HepG2 (cell line): ENCODE measurements at regions not wholly inside any gene's neighbourhood (a gene's known extent, or its start where the extent isn't known, plus 50 kb on each side); places are given as distances from the start of the nearest gene placed in this dataset.

Experiments
- ATAD3A ChIP-seq: sonication (generic); formaldehyde crosslinking; IDR thresholded peaks from 2 replicates; pipeline ENCODE4 v1.4.0; 2020; ENCODE audit warnings: missing genetic modification reagents
- ISX ChIP-seq: sonication (generic); formaldehyde crosslinking; conservative IDR thresholded peaks from 2 replicates; pipeline ENCODE4 v1.5.0; 2020; ENCODE audit warnings: missing genetic modification reagents
- PHB2 ChIP-seq: fragments of 450-650 bp; IDR thresholded peaks from 2 replicates; pipeline ENCODE4 v1.6.1; 2018; ENCODE audit not compliant: partially characterized antibody
- SMARCC2 ChIP-seq: fragments of 450-650 bp; IDR thresholded peaks from 2 replicates; pipeline ENCODE4 v1.6.1; 2017; ENCODE audit warnings: antibody characterized with exemption, mild to moderate bottlenecking
- ZNF274 ChIP-seq: sonication (generic); formaldehyde crosslinking; IDR thresholded peaks from 2 replicates; pipeline ENCODE4 v1.5.1; 2020; ENCODE audit warnings: mild to moderate bottlenecking, missing genetic modification reagents
- ZNF280B ChIP-seq: sonication (generic); formaldehyde crosslinking; IDR thresholded peaks from 2 replicates; pipeline ENCODE4 v1.5.0; 2020; ENCODE audit warnings: missing genetic modification reagents, mild to moderate bottlenecking, borderline replicate concordance
- ZNF432 ChIP-seq: sonication (generic); formaldehyde crosslinking; IDR thresholded peaks from 2 replicates; pipeline ENCODE4 v1.5.0; 2020; ENCODE audit warnings: missing genetic modification reagents, mild to moderate bottlenecking, borderline replicate concordance
- ZNF546 ChIP-seq: sonication (generic); formaldehyde crosslinking; conservative IDR thresholded peaks from 2 replicates; pipeline ENCODE4 v1.8.1; 2023; ENCODE audit warnings: mild to moderate bottlenecking, missing genetic modification reagents
- TF ChIP-seq, protein P1 (sequence below): IDR thresholded peaks from 2 replicates; pipeline ENCODE4 v1.4.0; 2020; ENCODE audit warnings: mild to moderate bottlenecking, missing genetic modification reagents
- TF ChIP-seq, protein P2 (sequence below): sonication (generic); formaldehyde crosslinking; IDR thresholded peaks from 2 replicates; pipeline ENCODE4 v1.5.0; 2020; ENCODE audit warnings: missing genetic modification reagents, mild to moderate bottlenecking, borderline replicate concordance

DNA sequence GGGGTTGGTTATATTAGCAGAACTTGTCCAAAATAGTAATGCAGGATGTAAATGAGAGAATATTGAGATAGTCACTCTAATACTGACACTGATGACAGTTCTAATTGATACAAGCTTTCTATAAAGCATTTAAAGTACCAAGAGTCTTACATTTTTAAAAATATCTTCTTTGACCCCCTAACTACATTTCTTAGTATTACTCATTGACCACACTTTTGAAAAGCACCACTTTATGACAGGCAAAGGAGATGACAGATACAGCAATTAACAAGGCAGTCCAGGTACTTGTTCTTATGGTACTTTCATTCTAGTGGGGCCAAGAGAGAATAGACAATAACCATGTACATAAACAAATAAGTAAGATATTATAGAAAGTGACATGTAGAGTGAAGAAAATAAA, 139.4 kb upstream of the EYA4 start (continued):
- TF ChIP-seq ZNF280B (no peak), ZNF432 (CRISPR knock-in tag) (no peak), ZNF546 (CRISPR knock-in tag) (no peak), ZNF274 (CRISPR knock-in tag) (no peak), ISX (no peak), ATAD3A (CRISPR knock-in tag) (no peak), PHB2 (no peak), SMARCC2 (no peak)
- TF ChIP-seq, protein P1, sequence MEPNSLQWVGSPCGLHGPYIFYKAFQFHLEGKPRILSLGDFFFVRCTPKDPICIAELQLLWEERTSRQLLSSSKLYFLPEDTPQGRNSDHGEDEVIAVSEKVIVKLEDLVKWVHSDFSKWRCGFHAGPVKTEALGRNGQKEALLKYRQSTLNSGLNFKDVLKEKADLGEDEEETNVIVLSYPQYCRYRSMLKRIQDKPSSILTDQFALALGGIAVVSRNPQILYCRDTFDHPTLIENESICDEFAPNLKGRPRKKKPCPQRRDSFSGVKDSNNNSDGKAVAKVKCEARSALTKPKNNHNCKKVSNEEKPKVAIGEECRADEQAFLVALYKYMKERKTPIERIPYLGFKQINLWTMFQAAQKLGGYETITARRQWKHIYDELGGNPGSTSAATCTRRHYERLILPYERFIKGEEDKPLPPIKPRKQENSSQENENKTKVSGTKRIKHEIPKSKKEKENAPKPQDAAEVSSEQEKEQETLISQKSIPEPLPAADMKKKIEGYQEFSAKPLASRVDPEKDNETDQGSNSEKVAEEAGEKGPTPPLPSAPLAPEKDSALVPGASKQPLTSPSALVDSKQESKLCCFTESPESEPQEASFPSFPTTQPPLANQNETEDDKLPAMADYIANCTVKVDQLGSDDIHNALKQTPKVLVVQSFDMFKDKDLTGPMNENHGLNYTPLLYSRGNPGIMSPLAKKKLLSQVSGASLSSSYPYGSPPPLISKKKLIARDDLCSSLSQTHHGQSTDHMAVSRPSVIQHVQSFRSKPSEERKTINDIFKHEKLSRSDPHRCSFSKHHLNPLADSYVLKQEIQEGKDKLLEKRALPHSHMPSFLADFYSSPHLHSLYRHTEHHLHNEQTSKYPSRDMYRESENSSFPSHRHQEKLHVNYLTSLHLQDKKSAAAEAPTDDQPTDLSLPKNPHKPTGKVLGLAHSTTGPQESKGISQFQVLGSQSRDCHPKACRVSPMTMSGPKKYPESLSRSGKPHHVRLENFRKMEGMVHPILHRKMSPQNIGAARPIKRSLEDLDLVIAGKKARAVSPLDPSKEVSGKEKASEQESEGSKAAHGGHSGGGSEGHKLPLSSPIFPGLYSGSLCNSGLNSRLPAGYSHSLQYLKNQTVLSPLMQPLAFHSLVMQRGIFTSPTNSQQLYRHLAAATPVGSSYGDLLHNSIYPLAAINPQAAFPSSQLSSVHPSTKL (CRISPR knock-in tag): no peak
- TF ChIP-seq, protein P2, sequence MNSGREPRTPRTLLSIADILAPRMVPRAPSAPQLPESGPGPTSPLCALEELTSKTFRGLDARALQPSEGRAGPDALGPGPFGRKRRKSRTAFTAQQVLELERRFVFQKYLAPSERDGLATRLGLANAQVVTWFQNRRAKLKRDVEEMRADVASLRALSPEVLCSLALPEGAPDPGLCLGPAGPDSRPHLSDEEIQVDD (CRISPR knock-in tag): no peak
